GM18867 (cell line): ENCODE measurements at regions not wholly inside any gene's neighbourhood (a gene's known extent, or its start where the extent isn't known, plus 50 kb on each side); places are given as distances from the start of the nearest gene placed in this dataset.
A peak's percentile ranks its signal among the peaks of the same experiment; 100 is the strongest.

Experiments used
- ATAC-seq: cut with Tn5 transposase; IDR thresholded peaks from one replicate; pipeline ENCODE4 v1.9.1; 2021; ENCODE audit warnings: mild to moderate bottlenecking, moderate library complexity; ENCODE audit not compliant: unreplicated experiment

DNA sequence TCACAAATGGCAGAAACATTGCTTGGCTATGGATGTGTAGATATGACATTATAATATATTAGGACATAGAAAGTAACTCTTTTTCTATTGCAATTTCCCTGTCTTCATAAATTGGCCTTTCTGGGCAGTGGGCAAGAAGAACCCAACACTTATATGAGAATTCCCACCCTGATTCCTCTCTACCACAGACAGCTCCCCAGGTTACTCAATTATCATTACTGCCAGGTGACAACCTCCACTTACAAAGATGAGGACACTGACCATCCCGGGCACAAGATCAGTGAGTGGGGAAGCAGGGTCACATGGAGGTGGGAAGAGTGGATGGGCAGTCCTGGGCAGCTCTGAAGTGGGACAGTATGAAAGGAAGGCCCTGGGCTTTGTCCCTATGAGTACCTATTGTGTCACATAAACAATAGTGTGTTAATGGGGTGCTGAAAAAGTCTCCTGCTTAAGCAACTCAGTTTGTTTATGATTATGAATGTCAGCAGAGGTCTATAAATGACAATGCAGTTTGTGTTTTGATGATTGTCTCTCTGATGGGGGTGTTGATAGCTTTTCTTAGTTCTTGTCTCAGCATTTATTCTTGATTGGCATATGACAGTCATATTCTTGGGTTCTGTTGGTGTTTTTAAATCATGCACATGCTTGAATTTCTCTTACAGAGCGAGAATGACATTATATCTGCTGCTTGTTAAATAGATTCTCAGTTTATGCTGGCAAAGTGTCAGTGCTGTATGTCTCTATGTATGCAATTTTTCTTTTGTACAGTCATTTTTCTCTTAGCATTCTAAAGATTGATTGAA, 99.9 kb downstream of the SLIT2 start:
- no peak for ATAC-seq

- no peak for ATAC-seq
Observed at GRCh38 chr4:20352163-20352431, 100.4 kb downstream of the SLIT2 start.

GRCh38 chr4:20353646-20354045, 101.9 kb downstream of the SLIT2 start:
- ATAC-seq: no peak

GRCh38 chr4:20354120-20354519, 102.4 kb downstream of the SLIT2 start:
- no peak for ATAC-seq

GRCh38 chr4:20356565-20356964, 104.9 kb downstream of the SLIT2 start:
- no peak for ATAC-seq

- ATAC-seq: no peak
Observed at GRCh38 chr4:20358110-20358509, 106.4 kb downstream of the SLIT2 start.

- peak; percentile 84 for ATAC-seq
Observed at GRCh38 chr4:20359692-20360091, 108.0 kb downstream of the SLIT2 start.

GRCh38 chr4:20362148-20362547, 110.4 kb downstream of the SLIT2 start:
- ATAC-seq: no peak

- no peak for ATAC-seq
Observed at GRCh38 chr4:20364969-20365368, 113.3 kb downstream of the SLIT2 start.

GRCh38 chr4:20367446-20367845, 115.7 kb downstream of the SLIT2 start:
- no peak for ATAC-seq

GRCh38 chr4:20368926-20369325, 117.2 kb downstream of the SLIT2 start:
- no peak for ATAC-seq

GRCh38 chr4:20370274-20370673, 118.6 kb downstream of the SLIT2 start:
- ATAC-seq: no peak

DNA sequence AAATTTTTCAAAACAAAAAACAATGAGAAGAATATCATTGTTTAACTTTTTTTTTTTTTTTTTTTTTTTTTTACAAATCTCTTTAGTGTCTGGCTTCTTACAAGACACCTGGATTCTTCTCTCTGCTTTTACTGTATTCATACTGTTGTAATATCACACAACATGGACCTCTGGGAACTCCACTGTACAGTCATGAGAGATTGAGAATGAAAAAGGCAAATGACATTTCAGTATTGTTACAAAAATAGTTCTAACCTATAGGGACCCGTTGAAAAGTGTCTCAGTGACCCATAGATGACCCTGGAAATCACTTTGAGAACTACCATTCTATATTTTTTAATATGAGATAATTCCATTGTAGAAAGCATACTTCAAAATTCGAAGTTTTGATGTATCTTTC, 124.4 kb downstream of the SLIT2 start:
- no peak for ATAC-seq

- ATAC-seq: no peak
Observed at GRCh38 chr4:20378181-20378580, 126.5 kb downstream of the SLIT2 start.

GRCh38 chr4:20381005-20381404, 129.3 kb downstream of the SLIT2 start:
- no peak for ATAC-seq

DNA sequence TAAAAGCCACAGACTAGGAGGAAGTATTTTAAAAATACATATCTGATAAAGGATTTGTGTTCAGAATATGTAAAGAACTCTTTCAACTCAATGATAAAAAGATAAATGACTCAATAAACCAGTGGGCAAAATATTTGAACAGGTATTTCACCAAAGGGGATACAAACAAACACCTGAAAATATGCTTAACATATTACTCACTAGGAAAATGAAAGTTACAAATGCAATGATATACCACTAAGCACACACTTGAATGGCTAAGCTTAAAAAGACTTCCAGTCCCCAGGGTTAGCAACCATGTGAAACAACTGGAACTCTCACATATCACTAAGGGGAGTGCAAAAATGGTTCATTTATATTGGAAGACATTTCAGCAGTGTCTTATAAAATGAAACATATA, 131.6 kb downstream of the SLIT2 start:
- no peak for ATAC-seq

GRCh38 chr4:20383969-20384368, 132.3 kb downstream of the SLIT2 start:
- ATAC-seq: no peak

DNA sequence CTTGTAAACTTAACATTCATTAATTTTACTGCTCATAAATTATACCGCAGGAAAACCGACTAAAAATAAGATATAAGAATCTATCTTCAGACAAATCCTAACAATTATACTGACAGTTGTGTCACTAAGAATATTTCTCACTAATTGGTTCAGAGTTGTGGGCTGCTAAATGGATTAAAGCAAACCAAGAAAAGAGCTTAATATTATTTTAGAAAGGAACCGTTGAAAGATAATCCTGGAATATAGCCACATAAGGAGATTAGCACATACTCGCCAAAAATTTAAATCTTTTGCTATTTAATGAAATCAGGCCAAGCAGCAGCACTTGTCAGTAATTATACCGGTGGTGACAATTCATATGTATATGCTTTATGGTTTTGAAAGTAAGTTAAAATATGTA, 132.8 kb downstream of the SLIT2 start:
- no peak for ATAC-seq

- no peak for ATAC-seq
Observed at GRCh38 chr4:20386001-20386740, 134.5 kb downstream of the SLIT2 start.

GRCh38 chr4:20386906-20387305, 135.2 kb downstream of the SLIT2 start:
- no peak for ATAC-seq

DNA sequence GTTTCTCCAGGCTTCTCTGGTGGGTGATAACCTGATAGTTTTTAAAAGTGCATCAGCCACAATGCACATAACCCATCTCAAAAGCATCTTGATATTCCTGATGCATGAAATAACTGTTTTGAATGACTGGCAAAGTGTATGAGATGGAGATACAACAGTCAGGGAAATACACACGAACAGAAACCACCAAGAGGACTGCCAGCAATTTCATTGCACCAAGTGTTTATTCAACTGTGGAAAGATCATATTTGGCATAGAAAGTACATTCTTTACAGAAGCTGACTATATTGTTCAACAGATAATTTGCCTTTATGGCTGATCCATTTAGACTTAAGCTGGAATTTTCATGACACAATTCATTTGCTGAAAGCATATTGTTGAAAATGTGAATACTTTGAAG, 139.5 kb downstream of the SLIT2 start:
- ATAC-seq: no peak

DNA sequence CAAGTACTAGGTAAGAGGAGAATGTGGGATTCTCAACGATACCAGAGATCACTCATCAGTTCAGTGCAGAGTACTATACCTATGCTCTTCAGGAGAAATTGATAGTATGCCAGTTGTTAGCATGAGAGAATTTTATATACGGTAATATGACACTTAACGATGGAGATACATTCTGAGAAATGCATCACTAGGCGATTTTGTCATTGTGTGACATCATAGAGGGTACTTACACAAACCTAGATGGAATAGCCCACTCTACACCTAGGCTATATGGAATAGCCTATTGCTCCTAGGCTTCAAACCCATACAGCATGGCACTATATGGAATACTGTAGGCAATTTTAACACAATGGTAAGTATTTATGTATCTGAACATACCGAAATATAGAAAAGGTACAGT, 140.2 kb downstream of the SLIT2 start:
- ATAC-seq: no peak
